ENCODE measurements at regions not wholly inside any gene's neighbourhood (a gene's known extent, or its start where the extent isn't known, plus 50 kb on each side); places are given as distances from the start of the nearest gene placed in this dataset.

DNA sequence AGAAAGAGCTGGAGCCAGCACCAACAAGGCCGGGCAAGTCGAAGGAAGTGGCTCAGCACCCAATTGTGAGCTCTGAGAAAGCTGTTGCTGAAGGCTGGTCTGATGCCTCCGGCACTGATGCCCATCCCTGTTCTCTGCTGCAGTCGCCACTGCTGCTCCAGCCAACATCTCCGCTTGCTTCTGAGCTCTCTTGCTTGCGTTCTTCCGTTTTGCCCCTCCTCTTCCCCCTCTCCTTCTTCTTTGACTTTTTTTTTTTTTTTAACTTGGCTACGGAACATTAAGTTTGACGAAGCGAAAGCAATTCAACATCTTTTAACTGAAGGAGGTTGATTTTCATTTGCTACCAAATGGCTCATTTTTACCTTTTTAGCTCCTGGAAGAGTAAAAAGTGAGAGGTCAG lies 442.9 kb downstream of the MCTP2 start:
- H3K4me3 ChIP-seq (ENCODE audit: low read depth, low read length, poor library complexity, severe bottlenecking), result no peak overlapping the region
- no peak for DNase-seq (ENCODE audit: low spot score)
- no TSS peak for BruUV-seq (replicated peaks)
- no peak overlapping the region for H3K27ac ChIP-seq (ENCODE audit: low read depth, low read length, poor library complexity, severe bottlenecking)
- CTCF ChIA-PET, result no interaction called here
- intact Hi-C loops (cut with micrococcal nuclease; ENCODE audit: unreplicated experiment), result loop anchor here (5.0 to 10.0 kb wide), 6 partner anchors 259 to 1931 kb away; partner anchors contain the start of gene NR2F2
- TF ChIP-seq, protein P1, sequence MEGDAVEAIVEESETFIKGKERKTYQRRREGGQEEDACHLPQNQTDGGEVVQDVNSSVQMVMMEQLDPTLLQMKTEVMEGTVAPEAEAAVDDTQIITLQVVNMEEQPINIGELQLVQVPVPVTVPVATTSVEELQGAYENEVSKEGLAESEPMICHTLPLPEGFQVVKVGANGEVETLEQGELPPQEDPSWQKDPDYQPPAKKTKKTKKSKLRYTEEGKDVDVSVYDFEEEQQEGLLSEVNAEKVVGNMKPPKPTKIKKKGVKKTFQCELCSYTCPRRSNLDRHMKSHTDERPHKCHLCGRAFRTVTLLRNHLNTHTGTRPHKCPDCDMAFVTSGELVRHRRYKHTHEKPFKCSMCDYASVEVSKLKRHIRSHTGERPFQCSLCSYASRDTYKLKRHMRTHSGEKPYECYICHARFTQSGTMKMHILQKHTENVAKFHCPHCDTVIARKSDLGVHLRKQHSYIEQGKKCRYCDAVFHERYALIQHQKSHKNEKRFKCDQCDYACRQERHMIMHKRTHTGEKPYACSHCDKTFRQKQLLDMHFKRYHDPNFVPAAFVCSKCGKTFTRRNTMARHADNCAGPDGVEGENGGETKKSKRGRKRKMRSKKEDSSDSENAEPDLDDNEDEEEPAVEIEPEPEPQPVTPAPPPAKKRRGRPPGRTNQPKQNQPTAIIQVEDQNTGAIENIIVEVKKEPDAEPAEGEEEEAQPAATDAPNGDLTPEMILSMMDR (conservative IDR thresholded peaks at IDR 0.05; ENCODE audit: low read depth, low read length), result no peak
- no peaks in the 10 kb centered on the region for H3K9me3 ChIP-seq (ENCODE audit: low read depth, low read length, poor library complexity, severe bottlenecking)
- POLR2A ChIA-PET (ENCODE audit: low non-redundant PET), result no interaction called here
- H3K27me3 ChIP-seq (replicated peaks; ENCODE audit: insufficient read depth, low read depth, low read length, poor library complexity), result no peaks in the 10 kb centered on the region
- peaks cover 17% of the 10 kb centered on the region for H3K4me1 ChIP-seq (ENCODE audit: insufficient read depth, low read length, poor library complexity, severe bottlenecking)
- no peaks in the 10 kb centered on the region for H3K36me3 ChIP-seq (ENCODE audit: insufficient read depth, low read length, poor library complexity, severe bottlenecking)

GRCh38 chr15:94677202-94677790 lies 445.9 kb downstream of the MCTP2 start:
- ChIA-PET POLR2A (ENCODE audit: low non-redundant PET) (no interaction called here), CTCF (no interaction called here)

DNA sequence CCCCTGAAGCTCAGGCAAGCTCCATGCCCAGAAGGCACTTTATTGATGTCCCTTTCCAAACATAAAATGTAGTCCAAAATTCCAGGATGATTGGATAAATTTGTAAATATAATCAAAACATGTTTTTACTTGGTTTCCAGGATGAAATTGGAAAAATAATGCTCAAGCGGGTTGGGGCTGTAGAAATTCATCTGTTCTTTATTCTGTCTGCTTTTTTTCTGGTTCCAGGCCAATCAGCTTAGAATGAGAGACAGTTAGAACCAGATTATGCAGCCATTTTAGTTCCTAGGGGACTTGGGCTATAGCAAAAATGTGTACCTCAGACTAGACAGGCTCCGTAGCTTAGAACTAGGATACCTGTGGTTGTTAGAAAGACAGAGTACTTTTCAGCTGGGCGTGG lies 450.8 kb downstream of the MCTP2 start:
- no TSS peak for BruUV-seq (replicated peaks)
- Histone ChIP-seq H3K4me3 (ENCODE audit: low read depth, low read length, poor library complexity, severe bottlenecking) (no peak overlapping the region), H3K9me3 (ENCODE audit: low read depth, low read length, poor library complexity, severe bottlenecking) (no peaks in the 10 kb centered on the region), H3K4me1 (ENCODE audit: insufficient read depth, low read length, poor library complexity, severe bottlenecking) (peaks cover 5% of the 10 kb centered on the region), H3K27me3 (replicated peaks; ENCODE audit: insufficient read depth, low read depth, low read length, poor library complexity) (no peaks in the 10 kb centered on the region), H3K36me3 (ENCODE audit: insufficient read depth, low read length, poor library complexity, severe bottlenecking) (no peaks in the 10 kb centered on the region), H3K27ac (ENCODE audit: low read depth, low read length, poor library complexity, severe bottlenecking) (no peak overlapping the region)
- intact Hi-C loops (cut with micrococcal nuclease; ENCODE audit: unreplicated experiment), result no loop called here
- CTCF ChIA-PET, result no interaction called here
- POLR2A ChIA-PET (ENCODE audit: low non-redundant PET), result interaction anchor here (0.6 kb wide), 1 partner anchor 61 kb away, joined by 5 read pairs; no protein-coding TSS in a partner anchor
- no peak for TF ChIP-seq EZH2 (IDR thresholded peaks at IDR 0.05; ENCODE audit: borderline replicate concordance, low read depth, low read length, poor library complexity, severe bottlenecking)
- TF ChIP-seq, protein P1 (conservative IDR thresholded peaks at IDR 0.05; ENCODE audit: low read depth, low read length), result no peak
- no peak for DNase-seq (ENCODE audit: low spot score)

More at GRCh38 chr15:94677202-94677790, 445.9 kb downstream of the MCTP2 start:
- H3K36me3 ChIP-seq (ENCODE audit: insufficient read depth, low read length, poor library complexity, severe bottlenecking), result no peaks in the 10 kb centered on the region
- no peak overlapping the region for H3K4me3 ChIP-seq (ENCODE audit: low read depth, low read length, poor library complexity, severe bottlenecking)
- no peak overlapping the region for H3K27ac ChIP-seq (ENCODE audit: low read depth, low read length, poor library complexity, severe bottlenecking)
- intact Hi-C loops (cut with micrococcal nuclease; ENCODE audit: unreplicated experiment), result loop anchor here (10.0 kb wide), 4 partner anchors 262 to 1928 kb away; partner anchors contain the start of gene NR2F2
- TF ChIP-seq EZH2 (IDR thresholded peaks at IDR 0.05; ENCODE audit: borderline replicate concordance, low read depth, low read length, poor library complexity, severe bottlenecking), result no peak
- TF ChIP-seq, protein P1 (conservative IDR thresholded peaks at IDR 0.05; ENCODE audit: low read depth, low read length), result no peak
- peak; percentile 33 for DNase-seq (ENCODE audit: low spot score)
- H3K4me1 ChIP-seq (ENCODE audit: insufficient read depth, low read length, poor library complexity, severe bottlenecking), result peaks cover 8% of the 10 kb centered on the region
- no peaks in the 10 kb centered on the region for H3K27me3 ChIP-seq (replicated peaks; ENCODE audit: insufficient read depth, low read depth, low read length, poor library complexity)
- no peaks in the 10 kb centered on the region for H3K9me3 ChIP-seq (ENCODE audit: low read depth, low read length, poor library complexity, severe bottlenecking)
- BruUV-seq (replicated peaks), result no TSS peak
